ENCODE measurements at regions not wholly inside any gene's neighbourhood (a gene's known extent, or its start where the extent isn't known, plus 50 kb on each side); places are given as distances from the start of the nearest gene placed in this dataset.
"Not testable (repeated sequence)": the region's sequence is repeated elsewhere in the genome, so short reads cannot be mapped to it uniquely, and the experiment has no call there.

DNA sequence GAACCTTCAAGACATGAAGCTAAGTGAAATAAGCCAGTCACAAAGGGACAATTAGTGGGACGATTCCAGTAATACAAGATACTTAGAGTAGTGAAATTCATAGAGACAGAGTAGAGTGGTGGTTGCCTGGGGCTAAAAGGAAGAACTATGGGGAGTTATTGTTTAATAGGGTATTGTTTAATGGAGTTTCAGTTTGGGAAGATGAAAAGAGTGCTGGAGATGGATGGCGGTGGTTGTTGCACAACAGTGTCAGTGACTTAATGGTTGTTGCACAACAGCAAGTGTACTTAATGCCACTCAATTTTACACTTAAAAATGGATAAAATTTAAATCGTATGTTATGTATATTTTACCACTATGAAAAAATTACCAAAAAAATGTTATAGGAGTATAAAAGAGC is 209.7 kb upstream of the TENT5A start:
- DNase-seq (ENCODE audit: low read depth) = no peak

DNA sequence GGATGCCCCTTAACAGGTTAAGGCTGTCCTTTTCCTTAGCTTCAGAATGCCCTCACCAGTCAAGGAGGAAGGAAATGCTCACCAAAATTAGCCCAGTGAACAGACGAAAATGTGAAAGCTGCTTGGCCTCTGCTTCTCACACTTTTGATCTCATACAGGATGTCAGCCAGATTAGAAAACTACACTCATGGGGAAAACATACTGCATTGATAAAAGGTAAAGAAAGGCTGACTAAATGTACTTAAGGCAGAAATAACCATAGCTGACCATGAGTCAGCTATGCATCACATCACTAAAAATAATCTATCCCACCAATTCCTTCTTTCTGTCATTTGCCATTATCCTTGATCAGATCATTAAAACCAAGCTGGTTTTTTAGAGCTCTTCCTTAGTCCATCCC is 198.4 kb upstream of the TENT5A start:
- DNase-seq (ENCODE audit: low read depth) = no peak

DNA sequence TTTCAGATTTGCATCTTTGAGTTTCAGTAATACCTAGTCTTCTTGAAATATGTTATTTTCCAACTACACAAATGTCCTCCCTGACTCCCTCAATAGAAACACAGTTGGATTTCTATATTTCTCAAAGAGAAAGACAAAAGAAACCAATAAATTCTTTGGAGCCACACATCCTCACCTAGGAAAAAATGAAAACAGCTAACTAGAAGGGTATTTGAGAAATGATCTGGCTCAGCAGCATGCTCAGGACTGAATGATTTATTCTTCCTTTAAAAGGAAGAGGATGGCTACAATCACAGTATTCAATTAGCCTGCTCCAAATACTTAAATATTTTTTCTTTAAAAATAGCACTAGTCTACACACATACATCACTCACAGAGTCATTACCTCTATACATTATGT is 196.4 kb upstream of the TENT5A start:
- no peak for DNase-seq (ENCODE audit: low read depth)

DNA sequence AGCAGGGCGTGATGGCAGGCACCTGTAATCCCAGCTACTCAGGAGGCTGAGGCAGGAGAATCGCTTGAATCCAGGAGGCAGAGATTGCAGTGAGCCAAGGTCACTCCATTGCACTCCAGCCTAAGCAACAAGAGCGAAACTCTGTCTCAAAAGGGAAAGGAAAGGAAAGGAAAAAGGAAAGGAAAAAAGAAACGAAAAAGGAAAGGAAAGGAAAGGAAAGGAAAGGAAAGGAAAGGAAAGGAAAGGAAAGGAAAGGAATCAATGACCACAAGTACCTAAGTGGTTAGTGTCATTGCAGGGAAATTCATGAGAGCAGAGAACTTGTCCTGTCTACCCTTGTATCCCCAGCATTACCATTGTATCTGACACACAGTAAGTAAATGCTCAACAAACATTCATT is 195.7 kb upstream of the TENT5A start:
- DNase-seq (ENCODE audit: low read depth) = not testable (repeated sequence)

DNA sequence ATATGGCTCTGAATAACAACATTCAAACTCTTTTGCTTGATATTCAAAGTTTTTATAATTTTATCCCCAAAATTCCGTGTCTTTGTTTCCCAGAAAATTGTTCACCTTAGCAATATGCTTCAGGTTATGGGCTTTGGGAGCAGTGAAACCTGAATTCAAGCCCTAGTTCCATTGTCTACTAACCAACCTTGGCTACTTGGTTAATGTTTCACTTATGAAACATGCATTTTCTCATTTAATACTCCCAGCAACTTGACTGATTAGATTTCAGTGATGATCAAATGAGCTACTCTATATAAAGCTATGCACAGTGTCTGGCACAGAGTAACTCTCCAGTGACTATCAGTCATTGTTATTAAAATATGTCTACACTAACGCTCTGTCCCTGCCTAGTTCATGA is 192.2 kb upstream of the TENT5A start:
- DNase-seq (ENCODE audit: low read depth) = no peak

DNA sequence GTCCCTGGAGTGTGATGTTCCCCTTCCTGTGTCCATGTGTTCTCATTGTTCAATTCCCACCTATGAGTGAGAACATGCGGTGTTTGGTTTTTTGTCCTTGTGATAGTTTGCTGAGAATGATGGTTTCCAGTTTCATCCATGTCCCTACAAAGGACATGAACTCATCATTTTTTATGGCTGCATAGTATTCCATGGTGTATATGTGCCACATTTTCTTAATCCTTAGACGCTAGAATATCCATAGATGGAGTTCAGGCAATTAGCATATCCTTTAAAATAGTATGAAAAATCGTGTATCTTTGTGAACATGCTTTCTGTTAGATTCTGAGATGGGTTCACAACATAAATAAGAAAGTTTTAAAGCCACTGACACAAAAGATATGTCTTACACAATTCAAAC is 190.4 kb upstream of the TENT5A start:
- DNase-seq (ENCODE audit: low read depth) = not testable (repeated sequence)

DNA sequence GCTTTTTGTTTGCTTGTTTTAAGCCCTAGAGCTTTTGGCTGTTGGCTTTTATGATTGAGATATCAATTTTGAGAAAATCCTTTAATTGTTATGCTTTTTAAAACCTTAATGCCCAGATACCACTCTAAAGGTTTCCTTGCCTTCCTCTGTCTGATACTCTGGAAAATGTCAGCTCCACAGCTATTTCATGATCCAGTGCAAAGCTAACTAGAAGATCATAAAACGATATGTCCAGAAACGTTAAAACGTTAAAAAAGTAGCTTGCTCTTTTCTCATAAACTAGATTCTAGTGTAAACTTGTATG is 189.5 kb upstream of the TENT5A start:
- DNase-seq (ENCODE audit: low read depth) = no peak

DNA sequence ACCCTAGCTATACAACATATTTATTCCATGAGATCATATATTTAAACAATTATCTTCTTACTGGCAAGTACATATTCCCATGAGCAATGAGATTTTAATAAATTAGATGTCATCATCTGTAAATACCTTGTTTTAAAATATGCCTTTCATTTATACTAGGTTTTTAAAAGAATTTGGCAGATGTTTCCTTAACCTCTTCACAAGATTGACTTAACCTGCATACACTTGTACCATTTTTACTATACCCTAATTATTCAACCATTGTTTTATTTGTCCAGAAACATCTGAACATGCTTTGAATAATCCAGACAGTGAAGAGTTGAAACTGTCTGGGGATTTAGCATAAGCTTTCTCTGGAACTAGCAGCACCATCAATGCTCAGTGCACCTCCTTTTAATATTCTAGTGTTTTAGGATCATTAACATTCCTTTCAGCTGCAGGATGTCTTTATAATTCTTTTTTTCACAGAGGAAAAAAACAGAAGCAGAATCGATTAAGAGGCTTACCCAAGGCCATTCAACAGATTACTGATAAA is 188.0 kb upstream of the TENT5A start:
- DNase-seq (ENCODE audit: low read depth) = no peak

DNA sequence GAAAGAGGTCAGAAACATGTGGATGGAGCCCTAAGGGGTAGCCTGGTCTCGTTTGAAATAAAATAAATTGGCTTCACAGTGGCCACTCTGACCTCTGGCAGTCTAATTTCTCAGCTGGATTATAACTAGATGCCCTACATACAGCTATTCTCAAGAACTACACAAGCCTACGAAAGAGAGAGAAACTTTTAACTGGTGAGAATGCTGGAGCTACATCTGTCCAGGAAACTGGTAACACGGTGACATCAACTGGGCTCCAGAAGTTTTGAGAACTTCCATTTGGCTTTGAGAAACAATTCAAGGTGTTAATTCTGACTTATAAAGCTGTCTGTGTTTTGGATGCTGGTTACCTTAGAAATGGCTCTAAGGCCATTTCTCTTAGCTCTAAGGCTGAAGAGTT is 187.3 kb upstream of the TENT5A start:
- no peak for DNase-seq (ENCODE audit: low read depth)

DNA sequence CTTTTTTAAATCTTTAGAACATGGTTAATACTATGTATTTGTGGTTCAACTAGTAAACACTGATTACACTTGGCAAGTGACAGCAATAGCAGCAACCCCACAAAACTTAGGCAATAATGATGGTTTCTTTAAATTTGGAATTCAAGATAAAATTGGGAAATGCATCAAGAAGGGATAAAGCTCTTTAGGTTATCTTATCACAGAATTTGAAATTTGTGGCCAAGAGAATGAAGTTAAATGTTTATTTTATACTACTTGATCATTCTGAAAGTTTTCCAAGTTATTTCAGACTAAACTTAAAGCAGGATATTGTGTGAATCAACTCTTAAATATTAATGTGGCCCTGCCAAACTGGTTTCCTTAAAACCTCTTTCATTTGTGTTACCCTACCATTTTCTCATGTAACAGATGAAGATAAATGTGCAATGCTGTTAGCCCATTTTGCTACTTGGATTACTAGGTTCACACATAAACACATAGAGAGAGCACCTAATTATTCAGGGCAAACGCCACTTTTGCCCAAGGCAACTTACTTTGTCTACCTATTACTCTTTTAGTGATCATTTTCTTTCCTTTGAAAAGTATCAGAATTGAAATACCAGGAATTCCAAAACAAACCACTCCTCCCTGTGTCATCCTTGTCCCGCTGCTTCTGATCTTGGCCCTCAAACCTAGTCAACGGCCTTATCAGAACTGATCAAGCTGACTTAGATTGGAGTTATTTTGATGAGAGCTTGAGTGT is 186.7 kb upstream of the TENT5A start:
- peak; percentile 56 for DNase-seq (ENCODE audit: low read depth)

DNA sequence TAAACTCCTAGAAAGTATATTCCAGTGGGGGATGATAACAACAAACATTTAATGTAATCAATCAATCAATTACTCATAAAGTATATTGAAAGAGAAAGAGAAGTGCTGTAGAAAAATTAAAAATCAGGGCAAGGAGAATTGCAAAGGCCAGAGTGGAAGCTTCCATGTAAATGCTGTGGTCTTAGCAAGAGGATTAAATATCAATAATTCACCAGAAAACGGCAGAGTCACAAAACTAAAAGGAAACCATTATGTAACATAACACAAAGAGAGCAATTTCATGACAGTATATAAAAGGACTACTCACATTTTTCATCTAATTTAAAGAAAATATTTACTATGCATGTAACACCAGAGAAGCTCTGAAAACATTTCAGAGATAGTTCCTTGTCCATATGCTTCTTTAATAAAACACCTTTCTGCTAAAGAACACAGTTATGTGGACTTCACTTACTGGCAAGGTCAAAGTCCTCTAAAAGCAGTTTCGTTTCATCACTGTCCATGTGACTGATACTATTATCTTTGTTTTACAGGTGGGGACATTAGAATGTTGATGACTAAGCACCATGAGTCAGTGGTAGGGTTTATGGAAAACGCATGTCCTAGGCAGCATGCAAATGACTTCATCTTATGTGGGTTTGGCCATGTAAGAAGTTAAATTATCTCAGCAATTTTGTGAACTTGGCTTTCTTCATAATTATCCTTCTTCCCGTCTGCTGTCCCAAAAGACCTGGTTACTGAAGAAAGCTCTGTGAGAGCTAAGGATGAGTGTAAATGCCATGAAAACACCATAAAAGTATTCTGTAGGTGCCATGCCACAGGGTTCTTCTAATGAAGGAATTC is 185.8 kb upstream of the TENT5A start:
- DNase-seq (ENCODE audit: low read depth) = peak; percentile 68

DNA sequence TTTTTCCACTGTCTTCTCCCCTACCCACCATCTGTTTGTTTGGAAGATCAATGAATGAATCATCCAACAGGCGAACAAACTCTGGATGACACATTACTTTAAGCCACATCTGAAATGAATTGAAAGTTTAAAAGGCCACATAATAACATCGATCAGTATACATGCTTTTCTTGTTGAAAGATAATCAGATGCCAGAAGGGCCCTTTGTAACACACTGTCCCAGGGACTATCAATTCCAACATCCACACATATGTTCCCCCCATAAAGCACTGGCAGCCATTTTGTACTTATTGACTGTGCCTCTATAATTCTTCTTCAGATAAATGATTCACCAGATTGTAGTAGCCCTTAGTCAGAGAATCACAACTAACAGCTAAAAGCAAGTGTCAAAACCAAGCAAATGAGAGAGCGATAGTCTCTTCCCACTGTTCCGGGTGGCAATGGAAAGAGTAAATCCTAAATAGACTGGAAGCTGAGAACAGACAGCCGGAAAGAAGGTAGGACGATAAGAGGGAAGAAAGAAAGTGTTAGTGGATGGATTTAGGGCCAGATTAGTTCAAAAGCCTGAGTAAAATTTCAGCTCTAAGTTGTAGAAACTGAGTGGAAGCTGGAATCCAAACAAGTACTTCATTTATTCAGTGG is 184.9 kb upstream of the TENT5A start:
- peak; percentile 31 for DNase-seq (ENCODE audit: low read depth)

DNA sequence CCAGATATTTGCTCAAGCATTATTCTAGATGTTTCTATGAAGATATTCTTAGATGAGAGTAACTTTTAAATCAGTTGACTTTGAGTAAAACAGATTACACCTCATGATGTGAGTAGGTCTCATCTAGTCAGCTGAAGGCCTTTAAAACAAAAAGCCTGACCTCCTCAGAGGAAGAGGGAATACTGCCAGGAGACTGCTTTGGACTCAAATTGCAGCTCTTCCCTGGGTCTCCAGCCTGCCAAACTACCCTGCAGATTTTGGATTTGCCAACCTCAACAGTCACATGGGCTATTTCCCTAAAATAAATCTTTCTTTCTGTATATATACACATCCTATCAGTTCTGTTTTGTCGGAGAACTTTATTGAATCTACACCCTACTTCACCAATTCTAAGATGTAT is 182.5 kb upstream of the TENT5A start:
- no peak for DNase-seq (ENCODE audit: low read depth)

DNA sequence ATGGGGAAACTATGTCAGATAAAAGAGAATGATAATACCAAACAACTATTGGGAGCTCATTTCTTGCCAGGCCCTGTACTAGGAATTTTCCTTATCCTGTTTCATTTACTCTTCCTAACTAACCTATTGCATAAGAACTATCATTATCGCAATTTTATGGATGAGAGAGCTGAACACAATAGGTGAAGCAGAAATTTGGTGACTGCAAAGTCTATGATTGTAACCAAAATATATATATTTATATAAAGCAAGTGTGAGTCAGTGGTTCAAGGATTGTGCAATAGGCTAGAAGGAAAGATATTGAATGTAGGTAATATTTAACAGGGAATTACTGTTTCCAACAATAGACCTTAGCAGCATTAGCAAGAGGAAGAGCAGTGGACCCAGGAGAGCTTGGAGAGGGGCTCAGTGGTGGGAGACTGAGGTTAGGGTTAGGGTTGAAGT is 181.1 kb upstream of the TENT5A start:
- DNase-seq (ENCODE audit: low read depth) = no peak

DNA sequence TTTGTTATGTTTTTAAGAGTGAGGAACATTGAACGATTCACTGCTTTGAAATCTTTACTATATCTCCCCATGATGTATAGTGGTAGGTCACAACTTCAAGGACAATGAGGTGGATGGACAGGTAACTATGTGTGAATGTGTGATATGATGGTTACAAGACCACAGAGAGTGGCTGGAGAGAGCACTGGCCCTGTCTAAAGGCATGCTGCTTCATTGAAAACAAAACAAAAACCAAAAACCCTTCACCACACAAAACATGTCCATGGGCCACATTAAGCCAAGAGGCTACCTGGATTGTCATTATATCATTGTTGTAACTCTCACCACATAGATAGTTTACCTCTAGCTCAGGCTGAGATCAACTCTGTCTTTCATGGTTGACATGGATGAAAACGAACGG is 180.6 kb upstream of the TENT5A start:
- DNase-seq (ENCODE audit: low read depth) = no peak

DNA sequence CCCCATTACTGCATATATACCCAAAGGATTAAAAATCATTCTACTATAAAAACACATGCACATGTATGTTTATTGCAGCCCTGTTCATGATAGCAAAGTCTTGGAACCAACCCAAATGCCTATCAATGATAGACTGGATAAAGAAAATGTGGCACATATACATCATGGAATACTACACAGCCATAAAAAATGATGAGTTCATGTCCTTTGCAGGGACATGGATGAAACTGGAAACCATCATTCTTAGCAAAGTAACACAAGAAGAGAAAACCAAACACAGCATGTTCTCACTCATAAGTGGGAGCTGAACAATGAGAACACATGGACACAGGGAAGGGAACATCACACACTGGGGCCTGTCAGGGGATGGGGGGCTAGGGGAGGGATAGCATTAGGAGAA is 180.0 kb upstream of the TENT5A start:
- not testable (repeated sequence) for DNase-seq (ENCODE audit: low read depth)

DNA sequence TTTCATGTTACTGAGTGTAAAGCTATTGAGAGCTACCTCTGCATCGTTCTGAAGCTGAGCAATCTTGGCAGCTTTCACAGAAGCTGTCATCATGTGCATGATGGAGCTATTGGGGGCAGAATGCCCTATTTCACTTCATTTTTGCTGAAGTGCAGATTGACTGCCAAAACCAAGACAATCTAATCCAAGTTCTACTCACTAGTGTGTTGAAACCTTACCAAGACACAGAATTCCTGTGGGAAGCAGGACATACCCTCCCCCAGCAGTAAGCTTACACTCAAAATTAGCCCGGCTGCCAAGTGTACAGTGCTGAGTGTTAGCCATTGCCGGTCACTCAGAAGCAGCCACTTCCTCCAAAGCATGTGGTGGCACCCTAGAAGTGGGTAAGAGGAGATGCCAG is 177.3 kb upstream of the TENT5A start:
- no peak for DNase-seq (ENCODE audit: low read depth)

DNA sequence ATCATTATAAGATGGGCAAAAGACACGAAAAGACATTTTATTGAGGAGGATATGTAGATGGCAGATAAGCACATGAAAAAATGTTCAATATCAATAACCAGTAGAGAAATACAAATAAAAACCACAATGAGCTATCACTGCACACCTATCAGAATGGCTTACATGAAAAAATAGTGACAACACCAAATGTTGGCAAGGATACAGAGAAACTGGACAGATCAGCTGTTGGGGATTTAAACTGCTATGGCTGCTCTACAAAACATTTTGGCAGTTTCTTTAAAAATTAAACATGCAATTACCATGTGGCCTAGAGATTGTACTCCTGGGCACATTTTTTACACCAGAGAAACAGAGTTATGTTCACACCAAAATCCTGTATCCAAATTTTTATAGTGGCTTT is 172.7 kb upstream of the TENT5A start:
- DNase-seq (ENCODE audit: low read depth) = no peak

DNA sequence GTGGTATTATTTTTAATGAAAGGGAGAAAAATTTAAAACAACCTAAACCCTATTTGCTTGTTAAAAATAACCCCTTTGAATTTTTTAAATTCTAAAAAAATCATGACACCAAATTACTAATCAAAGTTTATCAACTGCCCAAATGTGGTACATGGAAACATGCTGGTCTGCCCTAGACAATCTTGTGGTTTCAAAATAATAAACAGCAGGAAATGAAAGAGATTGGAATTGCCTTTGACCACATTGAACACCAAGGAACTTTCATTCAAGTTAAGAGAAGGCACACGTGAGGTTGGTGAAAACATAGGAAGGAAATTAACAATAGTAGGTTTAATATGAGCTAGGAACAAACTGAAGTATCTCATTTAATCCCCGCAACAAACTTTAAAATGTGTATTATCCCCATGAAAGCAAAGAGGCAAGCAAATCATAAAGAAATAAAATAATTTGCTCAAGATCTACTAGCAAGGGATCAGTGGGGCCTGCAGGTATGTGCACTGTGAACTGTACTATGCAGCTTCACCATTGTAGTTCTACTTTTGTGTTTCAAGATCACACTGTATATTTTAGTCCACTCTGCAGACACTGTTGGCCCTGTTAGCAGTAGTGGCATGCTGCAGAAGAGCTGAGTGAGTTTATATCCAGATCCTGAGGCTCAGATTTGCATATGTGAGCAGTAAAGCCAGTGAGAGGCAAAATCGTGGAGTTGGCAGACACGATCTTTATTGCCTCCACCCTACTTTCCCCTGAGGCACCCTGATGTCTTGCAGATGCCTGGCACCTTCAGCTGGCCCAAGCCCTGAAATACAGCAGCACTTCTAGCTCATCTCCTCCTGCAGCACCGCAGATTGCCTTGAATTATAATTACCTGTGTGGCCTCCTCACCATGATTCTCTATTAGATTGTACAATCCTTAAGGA is 157.8 kb upstream of the TENT5A start:
- DNase-seq (ENCODE audit: low read depth) = no peak

DNA sequence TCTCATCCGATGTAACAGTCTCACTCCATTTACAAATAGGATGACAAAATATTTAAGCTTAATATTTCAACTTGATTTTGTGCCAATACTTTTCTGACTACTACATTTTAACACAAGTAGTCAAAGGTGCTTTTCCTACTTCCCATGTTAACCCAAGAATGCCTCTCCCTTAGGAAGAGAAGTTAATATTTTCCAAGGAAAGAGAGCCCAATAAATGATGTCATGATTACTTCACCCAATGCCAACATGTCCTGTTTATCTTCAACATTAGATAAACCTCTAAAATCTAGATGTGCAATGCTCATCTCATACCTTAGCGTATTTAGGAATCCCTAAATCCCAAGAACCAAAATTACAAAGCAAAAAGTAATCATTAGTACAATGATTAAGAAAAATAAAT is 156.7 kb upstream of the TENT5A start:
- DNase-seq (ENCODE audit: low read depth) = no peak

DNA sequence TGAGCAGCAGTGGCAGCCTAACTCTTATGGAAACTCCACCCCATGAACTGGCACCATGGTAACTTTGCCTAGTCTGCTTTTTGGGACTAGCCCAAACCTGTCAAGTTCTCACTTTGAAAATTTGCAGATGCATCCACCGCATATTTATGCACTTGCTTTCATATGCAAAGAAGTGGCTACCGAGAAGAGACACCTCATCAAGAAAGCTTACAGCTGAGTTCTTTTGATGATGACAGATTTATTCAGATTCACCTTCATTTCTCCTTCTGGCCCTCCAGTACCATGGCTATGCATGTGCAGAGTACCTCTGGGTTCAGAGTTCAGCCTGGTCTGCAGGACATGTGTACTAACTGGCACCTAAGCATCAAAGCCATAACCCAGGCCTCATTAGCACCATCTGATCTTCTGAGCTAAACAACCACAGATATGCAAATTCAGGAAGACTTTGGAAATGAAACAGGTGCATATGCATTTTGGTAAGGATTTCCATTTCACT is 154.3 kb upstream of the TENT5A start:
- no peak for DNase-seq (ENCODE audit: low read depth)

DNA sequence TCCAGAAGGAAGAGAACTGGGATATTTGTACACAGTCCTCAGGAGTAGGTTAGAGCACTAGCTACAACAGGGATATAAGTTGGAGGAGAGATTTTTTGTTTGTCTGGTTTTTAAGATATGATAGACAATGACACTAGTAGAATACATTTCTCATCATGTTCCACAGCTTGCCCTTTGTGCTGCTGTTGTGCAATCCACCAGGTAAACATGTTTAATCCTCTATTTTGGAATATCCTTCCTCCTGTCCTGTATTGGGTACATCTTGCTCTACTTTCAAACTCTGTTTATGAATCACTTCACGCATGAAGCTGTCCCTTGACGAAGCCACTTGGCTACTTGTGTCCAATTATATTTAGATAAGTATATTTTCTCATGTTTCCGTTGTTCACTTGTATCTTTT is 153.6 kb upstream of the TENT5A start:
- DNase-seq (ENCODE audit: low read depth) = no peak
